Tongue (tissue), 1 donor: ENCODE measurements at regions not wholly inside any gene's neighbourhood (a gene's known extent, or its start where the extent isn't known, plus 50 kb on each side); places are given as distances from the start of the nearest gene placed in this dataset.

ENCODE experiments used
- DNase-seq: peaks from one replicate; pipeline ENCODE4 v3.0.0-alpha.2; 2015

- DNase-seq, result no peak
Observed at GRCh38 chr1:166221316-166221715, 54.5 kb upstream of the FAM78B start.

GRCh38 chr1:166233750-166234366 is 67.1 kb upstream of the FAM78B start:
- no peak for DNase-seq

GRCh38 chr1:166235728-166236127 is 68.9 kb upstream of the FAM78B start:
- DNase-seq, result no peak

GRCh38 chr1:166237675-166238074 is 70.9 kb upstream of the FAM78B start:
- no peak for DNase-seq

- DNase-seq, result no peak
Observed at GRCh38 chr1:166253076-166253779, 86.4 kb upstream of the FAM78B start.

GRCh38 chr1:166258017-166258416 is 91.2 kb upstream of the FAM78B start:
- no peak for DNase-seq

- DNase-seq, result no peak
Observed at GRCh38 chr1:166261511-166261910, 94.7 kb upstream of the FAM78B start.

- DNase-seq, result no peak
Observed at GRCh38 chr1:166270476-166271150, 103.8 kb upstream of the FAM78B start.

GRCh38 chr1:166271151-166271538 is 104.3 kb upstream of the FAM78B start:
- DNase-seq, result no peak

- no peak for DNase-seq
Observed at GRCh38 chr1:166272155-166272554, 105.4 kb upstream of the FAM78B start.

- DNase-seq, result no peak
Observed at GRCh38 chr1:166272851-166273250, 106.0 kb upstream of the FAM78B start.

- peak; percentile 19 for DNase-seq
Observed at GRCh38 chr1:166273618-166274017, 106.8 kb upstream of the FAM78B start.

GRCh38 chr1:166282391-166283137 is 115.8 kb upstream of the FAM78B start:
- no peak for DNase-seq

- peak; percentile 16 for DNase-seq
Observed at GRCh38 chr1:166283190-166283589, 116.4 kb upstream of the FAM78B start.

GRCh38 chr1:166283600-166283999 is 116.8 kb upstream of the FAM78B start:
- no peak for DNase-seq

GRCh38 chr1:166289309-166290050 is 122.7 kb upstream of the FAM78B start:
- DNase-seq, result no peak

- no peak for DNase-seq
Observed at GRCh38 chr1:166295656-166296055, 128.9 kb upstream of the FAM78B start.

GRCh38 chr1:166297993-166298392 is 131.2 kb upstream of the FAM78B start:
- DNase-seq, result no peak

- DNase-seq, result no peak
Observed at GRCh38 chr1:166300767-166301166, 134.0 kb upstream of the FAM78B start.

GRCh38 chr1:166302989-166303758 is 136.4 kb upstream of the FAM78B start:
- DNase-seq, result peak; percentile 54

GRCh38 chr1:166304131-166304530 is 137.3 kb upstream of the FAM78B start:
- DNase-seq, result peak; percentile 18
